SK-N-MC (cell line): ENCODE measurements at regions not wholly inside any gene's neighbourhood (a gene's known extent, or its start where the extent isn't known, plus 50 kb on each side); places are given as distances from the start of the nearest gene placed in this dataset.

ENCODE experiments used
- EZH2 ChIP-seq: fragments of 200-600 bp; sonication (generic); IDR thresholded peaks from one replicate; pipeline ENCODE4 v1.6.1; 2017; ENCODE audit warnings: antibody characterized with exemption
- POLR2AphosphoS5 ChIP-seq: IDR thresholded peaks from 2 replicates; pipeline ENCODE4 v1.6.1; 2012; ENCODE audit warnings: mild to moderate bottlenecking, low read depth, low read length, borderline replicate concordance

DNA sequence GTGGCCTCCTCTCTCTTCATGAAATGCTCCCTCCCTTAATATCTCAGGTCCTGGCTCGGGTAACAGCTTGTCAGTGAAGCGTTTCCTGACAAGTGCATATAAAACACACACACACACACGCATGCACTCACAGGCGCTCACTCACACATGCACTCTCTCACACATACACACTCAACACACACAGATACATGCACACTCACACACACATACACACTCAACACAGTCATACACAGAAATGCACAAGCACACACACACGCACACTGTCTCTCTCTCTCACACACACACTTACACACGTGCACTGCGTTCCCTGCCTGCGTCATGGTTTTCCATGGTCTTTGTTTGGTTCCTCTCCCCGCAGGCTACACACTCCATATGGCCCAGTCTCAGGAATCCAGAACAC, 344.1 kb downstream of the UQCRFS1 start:
- no peak for TF ChIP-seq EZH2
- TF ChIP-seq POLR2AphosphoS5: no peak
